Cerebellar nuclear complex (tissue), 1 donor: ENCODE measurements at regions not wholly inside any gene's neighbourhood (a gene's known extent, or its start where the extent isn't known, plus 50 kb on each side); places are given as distances from the start of the nearest gene placed in this dataset.

Experiments
- DNase-seq, 2 experiments: peaks; one replicate each; lab custom pipeline; 2025; lab: John Stamatoyannopoulos, UW

GRCh38 chr10:16361086-16361485 is 75.7 kb upstream of the PTER start:
- no peak for DNase-seq

- DNase-seq: no peak
Measured at GRCh38 chr10:16363741-16364140, 73.1 kb upstream of the PTER start.

- no peak for DNase-seq
Measured at GRCh38 chr10:16367621-16368292, 69.1 kb upstream of the PTER start.

GRCh38 chr10:16381083-16381482 is 55.7 kb upstream of the PTER start:
- DNase-seq: no peak

GRCh38 chr10:16384021-16384420 is 52.8 kb upstream of the PTER start:
- peak in 1 of 2 experiments; percentile 60 for DNase-seq

GRCh38 chr10:16386855-16387254 is 50.0 kb upstream of the PTER start:
- DNase-seq: no peak
